ENCODE measurements at regions not wholly inside any gene's neighbourhood (a gene's known extent, or its start where the extent isn't known, plus 50 kb on each side); places are given as distances from the start of the nearest gene placed in this dataset.

DNA sequence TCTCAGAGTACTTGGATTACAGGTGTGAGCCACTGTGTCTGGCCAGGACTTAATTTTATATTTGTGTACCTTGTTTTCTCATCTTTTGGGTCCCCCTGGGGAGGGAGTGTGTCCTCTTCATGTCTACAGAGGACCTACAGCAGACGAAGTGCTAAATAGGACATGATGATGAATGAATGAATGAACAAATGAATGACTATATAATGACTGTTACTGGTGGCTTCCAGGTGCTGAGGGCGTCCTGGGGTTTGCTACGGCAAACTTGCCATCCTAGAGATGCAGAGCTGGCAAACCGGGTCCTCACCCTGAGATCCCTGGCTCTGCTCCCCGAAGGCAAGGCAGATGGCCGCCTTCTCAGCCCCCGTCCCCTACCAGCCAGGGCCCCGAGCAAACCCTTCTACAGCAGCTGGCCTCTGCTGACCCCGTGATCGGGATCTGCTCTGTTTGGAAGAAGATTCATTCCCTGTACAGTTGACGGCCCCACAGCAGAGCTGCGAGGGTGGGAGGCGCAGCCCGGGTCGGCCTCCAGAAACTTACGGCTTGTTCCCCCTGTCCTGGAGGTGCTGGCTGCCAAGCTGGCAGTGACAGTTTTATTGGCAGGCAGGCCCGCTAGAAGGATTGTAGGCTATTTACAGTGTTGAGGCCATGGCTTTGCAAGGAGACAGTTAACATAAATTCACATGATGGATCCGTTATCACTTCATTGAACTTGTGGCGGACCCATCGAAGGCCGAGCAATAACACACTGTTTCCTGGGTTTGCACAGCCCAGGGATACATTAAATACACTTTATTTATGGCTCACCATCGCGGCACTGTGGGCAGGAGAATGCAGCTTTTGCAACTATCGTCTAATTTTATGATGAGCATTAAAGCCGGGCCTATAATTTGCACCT, 197.7 kb upstream of the GSE1 start:
- DNase-seq = no peak

DNA sequence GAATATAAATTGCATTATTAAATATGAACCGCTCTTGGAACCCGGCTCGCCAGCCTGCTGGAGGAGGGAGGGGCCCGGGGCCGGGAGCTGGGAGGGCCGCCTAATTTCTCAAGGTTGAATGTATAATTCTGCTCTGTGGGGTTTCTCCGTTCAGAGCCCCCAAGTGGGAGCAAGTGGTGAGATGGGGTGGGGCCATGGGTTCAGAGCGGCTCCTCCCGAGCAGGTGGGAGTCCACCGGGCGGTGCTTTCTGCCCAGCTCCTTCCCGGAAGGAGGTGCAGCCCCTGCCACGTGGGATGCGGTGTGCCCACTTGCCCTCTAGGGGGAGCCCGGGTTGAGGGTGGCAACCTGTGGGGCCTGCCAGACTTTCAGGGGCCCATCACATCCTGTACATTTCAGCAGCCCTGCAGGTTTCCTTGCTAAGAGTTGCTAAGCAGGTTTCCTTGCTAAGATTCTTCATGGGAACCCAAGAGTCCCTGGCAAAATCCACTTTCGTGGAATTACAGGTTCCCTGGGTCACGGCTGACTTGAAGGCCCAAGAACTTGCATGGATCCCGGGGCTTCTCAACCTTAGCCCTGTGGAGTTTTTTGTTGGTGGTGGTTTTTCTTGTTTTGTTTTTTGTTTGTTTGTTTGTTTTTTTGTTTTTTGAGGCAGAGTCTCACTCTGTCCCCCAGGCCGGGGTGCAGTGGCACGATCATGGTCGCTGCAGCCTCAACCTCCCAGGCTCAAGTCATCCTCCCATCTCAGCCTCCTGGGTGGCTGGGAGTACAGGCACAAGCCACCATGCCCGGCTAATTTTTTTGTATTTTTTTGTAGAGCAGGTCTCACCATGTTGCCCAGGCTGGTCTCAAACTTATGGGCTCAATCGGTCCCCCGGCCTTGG, 196.7 kb upstream of the GSE1 start:
- peak; percentile 77 for DNase-seq

DNA sequence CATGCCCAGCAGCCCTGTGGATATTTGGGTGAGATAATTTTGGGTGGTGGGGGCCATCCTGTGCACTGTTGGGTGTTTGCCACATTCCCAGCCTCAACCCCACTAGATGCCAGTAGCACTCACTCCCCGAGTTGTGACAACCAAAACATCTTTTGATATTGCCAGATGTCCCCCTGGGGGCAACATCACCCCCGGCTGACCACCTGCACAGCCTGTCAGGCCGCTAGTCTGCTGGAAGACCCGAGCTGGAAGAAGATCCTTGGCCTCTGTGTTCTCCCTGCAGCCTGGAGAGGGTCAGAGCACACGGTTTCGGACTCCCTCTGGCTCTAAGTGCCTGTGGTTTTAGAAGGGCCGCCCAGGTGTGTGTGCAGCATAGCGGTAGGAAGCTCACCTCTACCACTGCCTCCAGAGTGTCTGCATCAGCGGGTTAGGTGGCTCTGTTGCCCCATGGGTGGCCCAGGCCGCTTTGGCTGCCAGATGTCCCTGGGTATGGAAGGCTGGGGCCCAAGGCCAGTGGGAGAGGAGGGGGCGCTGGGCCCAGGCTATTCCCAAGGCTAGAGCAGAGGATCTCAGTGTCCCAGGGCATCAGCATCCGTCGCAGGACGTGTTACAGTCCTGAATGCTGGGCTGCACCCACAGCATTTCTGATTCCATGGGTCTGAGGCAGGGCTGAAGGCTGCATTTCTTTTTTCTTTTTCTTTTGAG, 195.8 kb upstream of the GSE1 start:
- DNase-seq = peak; percentile 61

GRCh38 chr16:85418978-85419491, 194.1 kb upstream of the GSE1 start:
- DNase-seq = peak; percentile 32

DNA sequence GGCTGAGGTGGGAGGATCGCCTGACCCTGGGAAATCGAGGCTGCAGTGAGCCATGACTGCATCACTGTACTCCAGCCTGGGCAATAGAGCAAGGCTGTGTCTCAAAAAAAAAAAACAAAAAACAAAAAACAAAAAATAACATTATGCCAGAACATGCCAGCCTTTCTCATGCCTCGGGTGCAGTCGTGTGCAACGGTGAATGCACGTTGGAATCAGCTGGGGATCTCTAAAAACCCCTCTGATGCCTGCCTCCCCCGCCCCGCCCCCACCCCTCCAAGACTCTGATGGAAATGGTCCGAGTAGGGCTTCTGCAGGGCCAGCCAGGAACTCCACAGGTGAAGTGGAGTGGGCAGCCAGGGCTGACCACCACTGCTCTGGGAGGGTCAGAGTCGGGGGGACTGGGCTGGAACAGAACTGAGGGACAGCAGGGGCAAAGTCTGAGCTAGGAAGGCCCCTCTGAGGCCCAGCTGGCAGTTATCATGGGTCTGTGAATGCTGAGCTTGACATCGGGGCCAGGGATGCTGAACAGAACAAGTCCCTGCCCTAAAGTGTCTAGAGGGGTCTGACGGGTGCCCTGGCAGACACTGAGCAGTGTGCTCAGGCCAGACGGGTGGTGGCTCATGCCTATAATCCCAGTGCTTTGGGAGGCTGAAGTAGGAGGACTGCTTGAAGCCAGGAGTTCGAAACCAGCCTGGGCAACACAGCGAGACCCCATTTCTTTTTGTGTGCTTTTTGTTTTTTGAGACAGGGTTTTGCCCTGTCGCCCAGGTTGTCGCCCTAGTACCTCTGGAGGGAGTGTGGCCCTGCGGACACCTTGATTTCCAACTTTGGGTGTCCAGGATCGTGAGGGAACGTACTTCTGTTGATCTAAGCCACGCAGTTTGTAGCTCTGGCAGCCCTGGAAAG, 193.4 kb upstream of the GSE1 start:
- DNase-seq = no peak

GRCh38 chr16:85420501-85421337, 192.4 kb upstream of the GSE1 start:
- peak; percentile 76 for DNase-seq

DNA sequence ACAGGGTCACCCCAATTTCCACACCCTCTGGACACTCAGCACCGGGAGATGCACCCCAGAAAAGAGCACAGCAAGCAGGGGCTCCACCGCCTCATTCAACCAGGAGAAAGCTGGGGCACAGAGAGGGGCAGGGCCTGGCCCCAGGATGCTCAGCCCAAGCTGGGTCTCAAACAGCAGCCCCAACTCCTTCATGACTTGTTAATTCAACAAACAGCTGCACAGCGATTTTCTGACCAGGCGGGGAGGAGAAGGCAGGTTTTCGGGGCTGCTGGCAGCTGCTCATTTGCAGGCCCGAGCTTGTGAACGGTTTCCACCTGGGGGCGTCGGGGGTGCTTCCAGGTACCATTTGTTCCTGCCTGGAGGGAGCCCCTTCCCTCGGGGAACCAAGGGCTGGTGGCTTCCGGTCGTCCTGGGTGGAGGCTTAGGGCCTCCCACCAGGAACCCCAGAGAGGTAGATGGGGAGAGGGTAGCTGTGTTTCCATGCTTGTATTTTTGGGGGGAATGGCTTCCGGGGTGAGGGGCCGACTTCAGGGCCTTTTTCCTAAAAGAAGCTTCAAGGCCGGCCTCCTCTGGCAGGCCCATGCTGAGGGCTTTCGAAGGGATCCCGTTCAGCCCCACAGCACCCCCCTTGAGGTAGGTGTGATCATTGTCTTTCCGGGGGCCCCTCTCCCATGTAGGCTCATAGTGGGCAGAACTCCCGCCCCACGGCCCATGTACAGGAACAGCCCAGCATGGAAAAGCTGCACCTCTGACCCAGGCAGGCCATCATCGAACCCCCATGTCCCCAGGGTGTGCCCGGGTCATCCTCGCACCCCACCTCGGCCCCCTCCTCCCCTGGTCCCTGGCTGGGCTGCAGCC, 191.6 kb upstream of the GSE1 start:
- DNase-seq = peak; percentile 65

DNA sequence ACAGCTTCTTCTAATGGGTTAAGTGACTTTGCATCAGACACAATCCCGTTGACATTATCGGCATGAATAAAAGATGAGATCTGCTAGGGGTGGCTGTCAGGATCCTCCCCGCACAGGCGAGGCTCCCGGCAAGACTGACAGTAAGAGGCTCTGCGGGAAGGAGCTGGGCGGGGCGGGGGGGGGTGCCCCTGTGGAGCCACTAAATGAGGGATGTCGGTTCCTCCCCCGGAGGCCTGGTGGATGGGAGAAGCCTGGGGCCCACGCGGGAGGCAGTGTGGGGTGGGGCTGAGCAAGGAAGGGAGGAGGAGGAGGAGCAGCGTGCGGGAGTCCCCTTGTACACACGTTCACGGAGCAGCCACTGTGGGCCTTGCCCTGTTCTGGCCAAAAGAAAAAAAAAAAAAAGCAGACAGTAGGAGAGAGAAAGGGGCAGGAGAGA, 190.9 kb upstream of the GSE1 start:
- peak; percentile 85 for DNase-seq

- peak; percentile 91 for DNase-seq
Measured at GRCh38 chr16:85422632-85423550, 190.2 kb upstream of the GSE1 start.

- DNase-seq = no peak
Measured at GRCh38 chr16:85423631-85424030, 189.5 kb upstream of the GSE1 start.

GRCh38 chr16:85424260-85425073, 188.7 kb upstream of the GSE1 start:
- peak; percentile 60 for DNase-seq

- DNase-seq = peak; percentile 49
Measured at GRCh38 chr16:85425074-85425662, 188.0 kb upstream of the GSE1 start.

GRCh38 chr16:85426806-85427205, 186.3 kb upstream of the GSE1 start:
- DNase-seq = no peak

DNA sequence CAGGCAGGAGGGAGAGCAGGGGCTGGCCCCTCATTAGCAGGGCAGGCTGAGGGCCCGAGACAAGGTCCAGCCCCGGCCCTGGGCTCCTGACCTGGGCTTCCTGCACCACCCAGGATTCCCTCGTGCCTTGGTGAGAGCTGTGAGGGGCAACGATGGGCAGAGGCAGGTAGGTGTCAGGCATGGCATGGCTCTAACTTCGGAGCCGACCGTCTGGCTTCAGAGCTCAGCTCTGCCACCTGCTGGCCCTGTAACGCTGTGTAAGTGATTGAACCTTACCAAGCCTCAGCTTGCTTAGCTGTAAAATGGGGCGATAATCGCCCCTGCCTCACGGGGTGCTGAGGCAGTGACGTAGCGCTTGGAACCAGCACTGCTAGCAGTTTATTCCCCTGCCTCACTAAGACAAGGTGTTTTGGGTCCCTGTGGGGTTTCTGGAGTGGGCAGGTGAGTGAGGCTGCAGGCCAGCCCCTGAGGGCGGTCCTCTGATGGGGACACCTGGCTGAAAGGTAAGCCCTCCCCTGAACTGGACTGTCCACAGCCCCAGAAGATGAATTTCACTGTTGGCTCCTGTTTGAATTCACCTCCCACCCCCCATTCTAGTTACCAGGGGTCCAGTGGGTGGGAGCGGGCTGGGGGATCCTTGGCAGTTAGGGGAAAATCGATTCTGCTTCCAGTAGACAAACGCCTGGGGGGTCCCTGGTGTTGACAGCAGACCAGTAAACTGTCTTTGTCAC, 184.8 kb upstream of the GSE1 start:
- peak; percentile 63 for DNase-seq

- no peak for DNase-seq
Measured at GRCh38 chr16:85428899-85429775, 184.0 kb upstream of the GSE1 start.
